Mesendoderm (in vitro differentiated cells): ENCODE measurements at regions not wholly inside any gene's neighbourhood (a gene's known extent, or its start where the extent isn't known, plus 50 kb on each side); places are given as distances from the start of the nearest gene placed in this dataset.
"Not testable (repeated sequence)": the region's sequence is repeated elsewhere in the genome, so short reads cannot be mapped to it uniquely, and the experiment has no call there.

Experiments
- DNase-seq: peaks from one replicate; pipeline ENCODE4 v3.0.0; 2013
- H2AK5ac ChIP-seq: 2 replicates; pipeline ENCODE4 v1.6.1; 2013; ENCODE audit warnings: low read length, inconsistent platforms
- H2BK120ac ChIP-seq: 2 replicates; pipeline ENCODE4 v1.6.1; 2013; ENCODE audit warnings: low read depth, mild to moderate bottlenecking, low read length, moderate library complexity, mixed read lengths
- H2BK15ac ChIP-seq: replicated peaks from 2 replicates; pipeline ENCODE4 v1.6.1; 2013; ENCODE audit warnings: low read depth, mild to moderate bottlenecking, moderate library complexity
- H2BK5ac ChIP-seq: 2 replicates; pipeline ENCODE4 v1.6.1; 2013; ENCODE audit warnings: low read length, inconsistent platforms
- H3K18ac ChIP-seq: 2 replicates; pipeline ENCODE4 v1.6.1; 2013; ENCODE audit warnings: mild to moderate bottlenecking, low read length, mixed read lengths
- H3K23ac ChIP-seq: one replicate; pipeline ENCODE4 v1.6.1; 2013; ENCODE audit warnings: low read length
- H3K27ac ChIP-seq: 2 replicates; pipeline ENCODE4 v1.5.1; 2013; ENCODE audit warnings: low read depth, mild to moderate bottlenecking, inconsistent platforms, low read length, moderate library complexity
- H3K27me3 ChIP-seq: 2 replicates; pipeline ENCODE4 v1.6.1; 2013; ENCODE audit warnings: low read length, control low read depth, mild to moderate bottlenecking, inconsistent platforms; ENCODE audit not compliant: insufficient read depth, poor library complexity
- H3K36me3 ChIP-seq: 2 replicates; pipeline ENCODE4 v1.6.1; 2013; ENCODE audit warnings: low read length, inconsistent platforms; ENCODE audit not compliant: control insufficient read depth, insufficient read depth
- H3K4ac ChIP-seq: one replicate; pipeline ENCODE4 v1.6.1; 2013; ENCODE audit warnings: low read depth, mild to moderate bottlenecking, low read length, moderate library complexity
- H3K4me1 ChIP-seq: 2 replicates; pipeline ENCODE4 v1.6.1; 2013; ENCODE audit warnings: low read depth, low read length, inconsistent platforms; ENCODE audit not compliant: control insufficient read depth
- H3K4me2 ChIP-seq: 2 replicates; pipeline ENCODE4 v1.6.1; 2013; ENCODE audit warnings: low read length
- H3K4me3 ChIP-seq: 2 replicates; pipeline ENCODE4 v1.5.1; 2013; ENCODE audit warnings: mild to moderate bottlenecking, low read length
- H3K56ac ChIP-seq: one replicate; pipeline ENCODE4 v1.6.1; 2013; ENCODE audit warnings: low read length
- H3K79me1 ChIP-seq: 2 replicates; pipeline ENCODE4 v1.6.1; 2013; ENCODE audit warnings: low read length, inconsistent platforms
- H3K79me2 ChIP-seq: 2 replicates; pipeline ENCODE4 v1.6.1; 2013; ENCODE audit warnings: mild to moderate bottlenecking, low read length; ENCODE audit not compliant: control insufficient read depth, insufficient read depth
- H3K9ac ChIP-seq: 2 replicates; pipeline ENCODE4 v1.6.1; 2013; ENCODE audit warnings: low read length, inconsistent platforms
- H4K5ac ChIP-seq: one replicate; pipeline ENCODE4 v1.6.1; 2013; ENCODE audit warnings: low read length
- H4K8ac ChIP-seq: one replicate; pipeline ENCODE4 v1.6.1; 2013; ENCODE audit warnings: low read depth, mild to moderate bottlenecking, control low read depth, low read length, moderate library complexity
- WGBS: extraction: QIAGEN DNeasy Blood & Tissue Kit; methylation state at CpG from one replicate; pipeline ENCODE4 v1.1.7; 2013; ENCODE audit warnings: low lambda C conversion rate, missing lambda C conversion rate; ENCODE audit not compliant: insufficient coverage; ENCODE audit errors: extremely low coverage; 5-methylcytosine and 5-hydroxymethylcytosine counted together

DNA sequence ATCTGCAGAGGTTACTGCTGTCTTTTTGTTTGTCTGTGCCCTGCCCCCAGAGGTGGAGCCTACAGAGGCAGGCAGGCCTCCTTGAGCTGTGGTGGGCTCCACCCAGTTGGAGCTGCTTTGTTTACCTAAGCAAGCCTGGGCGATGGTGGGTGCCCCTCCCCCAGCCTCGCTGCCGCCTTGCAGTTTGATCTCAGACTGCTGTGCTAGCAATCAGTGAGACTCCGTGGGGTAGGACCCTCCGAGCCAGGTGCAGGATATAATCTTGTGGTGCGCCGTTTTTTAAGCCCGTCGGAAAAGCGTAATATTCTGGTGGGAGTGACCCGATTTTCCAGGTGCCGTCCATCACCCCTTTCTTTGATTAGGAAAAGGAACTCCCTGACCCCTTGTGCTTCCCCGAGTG is 211.4 kb downstream of the BTBD3 start:
- not testable (repeated sequence) for H2AK5ac ChIP-seq, DNase-seq, H3K9ac ChIP-seq, H2BK5ac ChIP-seq, H3K23ac ChIP-seq, H4K5ac ChIP-seq, H3K18ac ChIP-seq, H4K8ac ChIP-seq, H3K36me3 ChIP-seq, H3K4me1 ChIP-seq, H3K79me2 ChIP-seq, H2BK120ac ChIP-seq, H2BK15ac ChIP-seq, H3K4me3 ChIP-seq, H3K27ac ChIP-seq, H3K27me3 ChIP-seq, H3K79me1 ChIP-seq, H3K4me2 ChIP-seq, H3K56ac ChIP-seq
- whole genome bisulfite sequencing: no CpG with 5 or more reads among the region's 13 CpGs
- H3K4ac ChIP-seq: peak overlapping the region; percentile 36

DNA sequence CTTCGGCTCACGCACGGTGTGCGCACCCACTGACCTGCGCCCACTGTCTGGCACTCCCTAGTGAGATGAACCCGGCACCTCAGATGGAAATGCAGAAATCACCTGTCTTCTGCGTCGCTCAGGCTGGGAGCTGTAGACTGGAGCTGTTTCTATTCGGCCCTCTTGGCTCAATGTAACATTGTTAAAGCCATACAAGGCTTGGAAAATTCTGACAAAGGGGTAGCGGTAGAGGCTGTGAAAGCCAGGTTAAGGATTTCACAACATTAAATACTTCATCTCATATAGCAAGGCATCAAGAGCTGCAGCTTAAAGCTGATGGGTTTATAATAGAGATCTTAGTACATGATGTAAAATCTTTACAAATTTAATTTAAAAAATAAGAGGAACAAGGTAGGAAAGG is 211.8 kb downstream of the BTBD3 start:
- H3K4me3 ChIP-seq, H3K27ac ChIP-seq, H3K4me1 ChIP-seq, H3K79me2 ChIP-seq, H3K27me3 ChIP-seq, H3K9ac ChIP-seq, H4K8ac ChIP-seq, H2AK5ac ChIP-seq, H3K23ac ChIP-seq, H2BK15ac ChIP-seq, H3K79me1 ChIP-seq, DNase-seq, H3K56ac ChIP-seq, H2BK5ac ChIP-seq, H3K4me2 ChIP-seq, H3K18ac ChIP-seq, H2BK120ac ChIP-seq, H3K36me3 ChIP-seq, H4K5ac ChIP-seq: not testable (repeated sequence)
- no CpG with 5 or more reads among the region's 10 CpGs for WGBS
- peak overlapping the region; percentile 36 for H3K4ac ChIP-seq

DNA sequence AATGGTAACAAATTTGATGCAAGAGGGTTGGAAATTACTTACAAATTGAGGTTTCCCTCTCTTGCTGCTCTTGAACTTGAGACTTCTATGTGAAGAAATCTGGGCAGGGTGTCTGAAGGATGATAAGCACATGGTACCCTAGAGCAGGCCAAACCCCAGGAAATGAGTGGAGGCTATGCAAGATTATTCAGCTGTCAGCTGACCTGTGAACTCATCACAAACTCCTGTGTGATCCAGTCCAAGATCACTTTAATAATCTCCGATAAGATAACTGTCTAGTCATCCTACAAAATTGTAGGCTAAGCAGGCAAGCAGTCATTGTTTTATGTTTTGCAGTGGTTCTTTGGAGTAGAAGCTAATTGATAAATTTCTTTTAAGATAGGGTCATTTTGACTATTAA is 213.1 kb downstream of the BTBD3 start:
- no peak overlapping the region for H3K18ac ChIP-seq
- no peak overlapping the region for H3K27ac ChIP-seq
- no peaks in the 10 kb centered on the region for H3K27me3 ChIP-seq
- no peaks in the 10 kb centered on the region for H3K79me1 ChIP-seq
- no peaks in the 10 kb centered on the region for H3K4me1 ChIP-seq
- no peak overlapping the region for H3K4me2 ChIP-seq
- no peak overlapping the region for H2BK15ac ChIP-seq
- no peak overlapping the region for H3K4ac ChIP-seq
- no peak overlapping the region for H4K8ac ChIP-seq
- H2AK5ac ChIP-seq: no peak overlapping the region
- no peak for DNase-seq
- no peak overlapping the region for H3K23ac ChIP-seq
- H3K56ac ChIP-seq: no peak overlapping the region
- H3K36me3 ChIP-seq: no peaks in the 10 kb centered on the region
- no peak overlapping the region for H3K4me3 ChIP-seq
- H4K5ac ChIP-seq: no peak overlapping the region
- no peaks in the 10 kb centered on the region for H3K79me2 ChIP-seq
- H2BK5ac ChIP-seq: no peak overlapping the region
- WGBS: no CpG with 5 or more reads among the region's 1 CpG
- H3K9ac ChIP-seq: no peak overlapping the region
- H2BK120ac ChIP-seq: no peak overlapping the region

DNA sequence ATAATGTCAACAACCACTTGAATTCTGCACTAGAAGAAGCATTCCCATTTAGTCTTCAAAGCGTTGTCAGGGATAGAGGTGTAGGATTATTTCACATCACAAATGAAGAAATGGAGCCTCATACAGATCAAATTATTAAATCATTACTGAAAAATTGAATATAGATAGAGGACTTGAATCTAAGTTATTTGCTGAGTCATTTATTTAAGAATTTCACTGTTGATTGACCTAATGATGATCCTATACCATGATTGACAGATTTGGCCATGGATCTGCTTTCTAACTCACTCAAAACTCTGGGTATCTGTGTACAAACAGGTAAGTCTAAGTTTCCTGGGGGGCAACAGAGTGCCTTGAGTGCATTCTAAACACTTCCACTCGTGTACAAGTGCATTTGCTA is 215.9 kb downstream of the BTBD3 start:
- H4K5ac ChIP-seq: no peak overlapping the region

DNA sequence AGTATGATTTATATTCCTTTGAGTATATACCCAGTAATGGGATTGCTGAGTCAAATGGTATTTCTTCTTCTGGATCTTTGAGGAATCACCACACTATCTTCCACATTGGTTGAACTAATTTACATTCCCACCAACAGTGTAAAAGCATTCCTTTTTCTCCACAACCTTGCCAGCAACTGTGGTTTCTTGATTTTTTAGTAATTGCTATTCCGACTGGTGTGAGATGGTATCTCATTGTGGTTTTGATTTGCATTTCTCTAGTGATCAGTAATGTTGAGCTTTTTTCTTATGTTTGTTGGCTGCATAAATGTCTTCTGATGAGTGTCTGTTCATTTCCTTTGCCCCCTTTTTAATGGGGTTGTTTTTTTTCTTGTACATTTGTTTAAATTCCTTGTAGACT is 228.3 kb downstream of the BTBD3 start:
- H3K36me3 ChIP-seq, H3K27me3 ChIP-seq, H3K9ac ChIP-seq, H3K79me2 ChIP-seq, H2BK15ac ChIP-seq, H3K79me1 ChIP-seq, H2BK120ac ChIP-seq, H3K27ac ChIP-seq, H3K56ac ChIP-seq, H4K8ac ChIP-seq, H2BK5ac ChIP-seq, DNase-seq, H3K18ac ChIP-seq, H3K4me2 ChIP-seq, H3K4me1 ChIP-seq, H4K5ac ChIP-seq, H2AK5ac ChIP-seq, H3K23ac ChIP-seq, H3K4ac ChIP-seq, H3K4me3 ChIP-seq: not testable (repeated sequence)
- no CpG with 5 or more reads among the region's 1 CpG for WGBS

More for the DNA sequence above, 215.9 kb downstream of the BTBD3 start:
- DNase-seq: no peak
- H2BK5ac ChIP-seq: no peak overlapping the region
- H3K9ac ChIP-seq: no peak overlapping the region
- H3K23ac ChIP-seq: no peak overlapping the region
- no peak overlapping the region for H3K56ac ChIP-seq
- no peaks in the 10 kb centered on the region for H3K79me1 ChIP-seq
- no peak overlapping the region for H4K8ac ChIP-seq
- no peak overlapping the region for H2BK120ac ChIP-seq
- H3K27me3 ChIP-seq: no peaks in the 10 kb centered on the region
- WGBS: no CpG with 5 or more reads among the region's 2 CpGs
- H3K36me3 ChIP-seq: no peaks in the 10 kb centered on the region
- no peaks in the 10 kb centered on the region for H3K4me1 ChIP-seq
- H3K79me2 ChIP-seq: no peaks in the 10 kb centered on the region
- H2BK15ac ChIP-seq: no peak overlapping the region
- H3K4me2 ChIP-seq: no peak overlapping the region
- H2AK5ac ChIP-seq: no peak overlapping the region
- no peak overlapping the region for H3K27ac ChIP-seq
- no peak overlapping the region for H3K18ac ChIP-seq
- H3K4ac ChIP-seq: no peak overlapping the region
- no peak overlapping the region for H3K4me3 ChIP-seq

DNA sequence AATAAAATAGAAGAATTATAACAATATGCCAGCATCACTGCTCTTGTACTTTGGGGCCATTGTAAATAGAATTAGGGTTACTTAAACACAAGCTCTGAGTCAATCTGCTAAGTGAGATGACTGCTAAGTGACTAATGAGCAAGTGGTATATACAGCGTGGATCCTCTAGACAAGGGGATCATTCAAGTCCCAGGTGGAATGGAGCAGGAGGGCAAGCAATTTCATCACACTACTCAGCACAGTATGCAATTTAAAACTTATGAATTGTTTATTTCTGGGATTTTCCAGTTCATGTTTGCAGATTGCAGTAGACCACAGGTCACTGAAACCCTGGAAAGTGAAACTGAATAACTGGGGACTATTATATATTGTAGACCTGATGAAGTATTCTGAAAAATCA is 235.3 kb downstream of the BTBD3 start:
- DNase-seq: no peak

More for the DNA sequence above, 235.3 kb downstream of the BTBD3 start:
- Histone ChIP-seq H3K4me2 (no peak overlapping the region), H3K79me1 (no peaks in the 10 kb centered on the region), H3K56ac (no peak overlapping the region), H3K9ac (no peak overlapping the region), H4K8ac (no peak overlapping the region), H2AK5ac (no peak overlapping the region), H3K79me2 (no peaks in the 10 kb centered on the region), H2BK5ac (no peak overlapping the region), H2BK15ac (no peak overlapping the region), H3K27me3 (no peaks in the 10 kb centered on the region), H3K4me1 (no peaks in the 10 kb centered on the region), H3K4ac (no peak overlapping the region), H4K5ac (no peak overlapping the region), H3K23ac (no peak overlapping the region), H3K4me3 (no peak overlapping the region), H3K36me3 (no peaks in the 10 kb centered on the region), H3K27ac (no peak overlapping the region), H2BK120ac (no peak overlapping the region), H3K18ac (no peak overlapping the region)
- no CpG with 5 or more reads among the region's 1 CpG for WGBS
